PC-3 (cell line): ENCODE measurements at regions not wholly inside any gene's neighbourhood (a gene's known extent, or its start where the extent isn't known, plus 50 kb on each side); places are given as distances from the start of the nearest gene placed in this dataset.

ENCODE experiments used
- EZH2 ChIP-seq: fragments of 300-600 bp; sonication (generic); IDR thresholded peaks from one replicate; pipeline ENCODE4 v1.6.1; 2017; ENCODE audit warnings: antibody characterized with exemption, mild to moderate bottlenecking, low read length; ENCODE audit not compliant: unreplicated experiment
- TF ChIP-seq, protein P1 (sequence below): fragments of 300-600 bp; sonication (generic); conservative IDR thresholded peaks from 2 replicates; pipeline ENCODE4 v1.5.1; 2017; ENCODE audit warnings: antibody characterized with exemption, low read depth, mild to moderate bottlenecking, low read length

DNA sequence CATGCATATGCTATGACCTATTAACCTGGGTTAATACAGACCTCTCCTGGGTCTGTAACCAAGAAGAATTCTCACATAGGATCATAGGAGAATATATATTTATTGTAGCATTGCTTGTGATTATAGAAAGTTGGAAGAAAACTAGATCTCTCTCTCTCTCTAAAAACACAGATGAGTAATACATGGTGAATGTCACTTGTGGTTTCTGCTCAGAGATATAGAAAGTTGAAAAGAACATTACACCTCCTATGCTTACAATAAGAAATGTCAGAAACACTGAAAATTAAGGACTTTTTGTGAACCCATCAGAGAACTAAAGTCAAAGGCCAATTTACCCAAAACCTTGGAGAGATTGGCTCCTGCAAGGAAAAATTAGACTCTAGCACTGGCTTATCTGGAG, 1389.5 kb downstream of the FAM133A start:
- TF ChIP-seq EZH2 = no peak
- TF ChIP-seq, protein P1, sequence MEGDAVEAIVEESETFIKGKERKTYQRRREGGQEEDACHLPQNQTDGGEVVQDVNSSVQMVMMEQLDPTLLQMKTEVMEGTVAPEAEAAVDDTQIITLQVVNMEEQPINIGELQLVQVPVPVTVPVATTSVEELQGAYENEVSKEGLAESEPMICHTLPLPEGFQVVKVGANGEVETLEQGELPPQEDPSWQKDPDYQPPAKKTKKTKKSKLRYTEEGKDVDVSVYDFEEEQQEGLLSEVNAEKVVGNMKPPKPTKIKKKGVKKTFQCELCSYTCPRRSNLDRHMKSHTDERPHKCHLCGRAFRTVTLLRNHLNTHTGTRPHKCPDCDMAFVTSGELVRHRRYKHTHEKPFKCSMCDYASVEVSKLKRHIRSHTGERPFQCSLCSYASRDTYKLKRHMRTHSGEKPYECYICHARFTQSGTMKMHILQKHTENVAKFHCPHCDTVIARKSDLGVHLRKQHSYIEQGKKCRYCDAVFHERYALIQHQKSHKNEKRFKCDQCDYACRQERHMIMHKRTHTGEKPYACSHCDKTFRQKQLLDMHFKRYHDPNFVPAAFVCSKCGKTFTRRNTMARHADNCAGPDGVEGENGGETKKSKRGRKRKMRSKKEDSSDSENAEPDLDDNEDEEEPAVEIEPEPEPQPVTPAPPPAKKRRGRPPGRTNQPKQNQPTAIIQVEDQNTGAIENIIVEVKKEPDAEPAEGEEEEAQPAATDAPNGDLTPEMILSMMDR = no peak
